CD4-positive, alpha-beta T cell treated with Interleukin-17A for 1 hour (primary cell): ENCODE measurements at regions not wholly inside any gene's neighbourhood (a gene's known extent, or its start where the extent isn't known, plus 50 kb on each side); places are given as distances from the start of the nearest gene placed in this dataset.

Experiments used
- DNase-seq: peaks from one replicate; pipeline ENCODE4 v3.0.0-alpha.2; 2020

DNA sequence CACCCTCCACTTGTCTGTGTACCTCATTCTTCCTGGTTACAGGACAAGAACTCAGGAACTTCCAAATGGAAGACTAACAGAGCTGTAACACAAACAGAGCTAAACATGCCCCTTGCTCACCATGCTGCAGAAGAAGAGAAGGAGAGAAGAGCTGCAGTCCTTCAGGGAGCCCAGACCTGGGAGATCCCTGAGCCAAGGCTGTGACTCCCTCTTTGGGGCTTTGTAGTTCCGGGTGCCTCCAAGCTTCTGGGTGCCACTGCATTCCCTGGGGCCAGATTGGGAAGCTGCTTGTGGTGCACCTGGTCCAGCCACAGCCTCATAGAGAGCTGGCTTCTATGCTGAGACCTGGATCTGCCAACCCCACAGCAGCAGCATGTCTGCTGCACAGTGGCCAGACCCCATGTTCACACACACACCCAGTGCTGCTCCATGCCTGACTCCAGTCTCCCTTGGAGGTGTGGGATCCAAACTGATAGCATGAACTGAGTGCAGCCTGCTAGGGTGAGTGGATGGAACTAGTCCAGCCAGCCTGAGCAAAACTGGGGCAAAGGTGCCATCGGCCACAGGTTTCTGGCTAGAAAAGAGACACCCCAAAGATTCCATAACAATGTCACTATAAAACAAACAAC, 263.0 kb upstream of the NRIP1 start:
- DNase-seq: no peak

DNA sequence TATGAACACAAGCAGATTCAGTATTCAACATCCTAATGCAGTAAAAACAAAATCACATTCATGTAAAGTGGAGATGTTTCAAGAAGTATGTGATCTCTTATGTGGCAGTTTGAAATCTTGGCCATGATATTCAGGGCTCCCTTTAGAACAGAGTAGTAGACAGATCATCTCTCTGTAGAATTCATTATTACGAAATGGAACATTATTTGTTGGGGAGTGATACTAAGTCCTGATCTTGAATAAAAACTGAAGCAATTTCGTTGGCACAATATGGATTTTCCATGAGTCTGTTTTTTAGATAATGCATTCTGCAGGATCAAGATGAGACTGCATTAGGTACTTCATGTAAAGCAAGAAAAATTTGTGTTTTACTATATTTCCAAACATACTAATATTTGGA, 264.4 kb upstream of the NRIP1 start:
- no peak for DNase-seq

DNA sequence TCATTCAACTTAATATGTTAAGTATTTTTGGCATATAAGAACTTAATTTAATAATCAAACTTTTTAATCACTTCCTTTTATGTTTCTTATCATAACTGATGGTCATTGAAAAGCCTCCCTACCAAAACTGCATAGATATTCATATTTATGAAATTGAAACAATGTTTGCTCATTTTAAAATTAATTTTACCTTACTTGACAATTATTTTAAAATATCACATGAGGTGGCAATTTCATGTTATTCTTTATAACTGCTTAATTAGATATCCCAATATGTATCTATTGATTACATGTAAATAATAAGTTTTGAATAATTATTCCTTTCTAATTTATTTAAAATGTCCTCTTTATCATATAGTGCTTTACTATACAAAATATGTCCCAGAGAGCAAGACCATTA, 266.1 kb upstream of the NRIP1 start:
- no peak for DNase-seq

DNA sequence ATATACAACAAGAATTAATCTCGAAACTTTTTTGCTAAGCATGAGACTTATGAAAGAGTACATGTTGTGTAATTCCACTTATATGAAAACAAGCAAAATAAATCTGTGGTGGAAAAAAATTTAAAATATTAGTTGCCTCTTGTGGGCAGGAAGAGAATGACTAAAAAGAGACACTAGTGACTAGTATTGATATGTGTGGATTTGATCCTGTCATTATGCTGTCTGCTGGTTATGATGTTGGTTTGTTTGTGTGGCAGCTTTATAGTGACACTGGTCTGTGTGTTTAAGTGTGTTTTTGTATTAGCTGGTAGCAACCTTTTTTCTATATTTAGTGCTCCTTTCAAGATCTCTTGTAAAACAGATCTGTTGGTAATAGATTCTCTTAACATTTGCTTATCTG, 267.8 kb upstream of the NRIP1 start:
- no peak for DNase-seq

DNA sequence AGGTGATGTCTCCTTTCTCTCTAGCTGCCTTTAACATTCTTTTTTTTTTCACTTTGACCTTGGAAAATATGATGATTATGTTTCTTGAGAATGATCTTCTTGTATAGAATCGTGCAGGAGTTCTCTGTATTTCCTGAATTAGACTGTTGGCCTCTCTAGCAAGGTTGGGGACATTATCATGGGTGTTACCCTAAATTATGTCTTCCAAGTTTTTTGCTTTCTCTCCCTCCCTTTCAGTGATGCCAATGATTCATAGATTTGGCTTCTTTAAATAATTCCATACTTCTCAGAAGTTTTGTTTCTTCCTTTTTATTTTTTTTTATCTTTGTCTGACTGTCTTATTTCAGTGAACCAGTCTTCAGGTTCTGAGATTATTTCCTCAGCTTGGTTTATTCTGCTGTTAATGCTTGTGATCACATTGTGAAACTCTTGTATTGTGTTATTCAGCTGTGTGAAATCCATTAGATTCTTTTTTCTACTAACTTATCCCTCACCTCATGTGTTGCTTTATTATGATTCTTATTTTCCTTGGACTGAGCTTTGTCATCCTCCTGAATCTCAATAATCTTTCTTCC, 268.4 kb upstream of the NRIP1 start:
- DNase-seq: no peak

DNA sequence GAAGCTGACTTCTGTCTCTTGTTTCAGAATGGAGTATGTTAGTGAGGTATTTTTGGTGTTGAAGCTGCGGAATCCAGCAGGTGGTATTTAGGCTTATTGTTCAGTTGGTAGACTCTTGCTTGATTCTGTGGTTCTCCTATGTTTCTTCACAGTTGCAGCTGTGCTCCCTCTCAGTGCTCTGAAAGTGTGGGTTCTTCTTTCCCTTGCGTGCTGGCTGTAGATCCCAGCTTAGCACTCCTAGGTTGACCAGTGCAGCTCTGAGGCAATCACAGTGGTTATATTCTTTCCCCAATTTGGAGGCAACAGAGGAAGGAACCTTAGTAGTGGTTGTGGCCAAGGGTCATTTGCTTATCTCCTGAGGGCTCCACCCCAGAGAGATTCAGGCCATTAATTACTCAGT, 269.2 kb upstream of the NRIP1 start:
- DNase-seq: no peak

DNA sequence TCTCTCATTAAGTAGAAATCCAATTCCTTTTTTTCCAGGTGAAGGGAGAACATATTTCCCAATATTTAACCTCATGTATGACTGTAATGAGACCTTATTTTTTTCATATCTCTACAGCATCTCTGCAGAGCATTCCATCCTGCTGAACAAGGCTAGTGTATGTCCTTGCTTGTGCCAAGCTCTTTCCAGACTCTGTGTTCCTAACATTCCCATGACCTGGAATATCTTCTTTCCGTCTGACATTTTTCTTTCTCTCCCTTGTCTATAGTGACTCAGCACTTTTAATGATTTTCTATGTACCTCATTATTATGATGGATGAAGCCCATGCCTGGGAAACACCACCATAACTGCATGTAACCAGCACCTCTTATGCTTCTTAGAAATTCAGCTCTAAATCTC, 278.3 kb upstream of the NRIP1 start:
- no peak for DNase-seq

DNA sequence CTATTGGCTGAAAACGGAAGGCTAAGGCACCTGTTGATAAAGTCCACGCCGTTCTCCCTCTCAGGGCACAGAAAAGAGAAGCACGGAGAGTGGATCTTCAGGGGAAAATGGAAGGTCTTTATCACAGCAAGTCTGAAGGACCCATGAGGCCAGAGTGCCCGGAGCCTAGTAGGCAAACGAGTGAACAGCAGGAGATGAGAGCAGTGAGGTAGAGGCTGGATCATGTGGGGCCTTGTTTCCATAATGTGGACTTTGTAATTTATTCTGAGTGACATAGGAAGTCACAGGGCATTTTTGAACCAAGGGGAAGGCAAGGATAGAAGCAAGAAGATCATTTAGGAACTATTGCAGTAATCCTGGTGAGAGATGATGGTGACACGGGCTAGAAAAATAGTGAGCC, 287.2 kb upstream of the NRIP1 start:
- DNase-seq: no peak

DNA sequence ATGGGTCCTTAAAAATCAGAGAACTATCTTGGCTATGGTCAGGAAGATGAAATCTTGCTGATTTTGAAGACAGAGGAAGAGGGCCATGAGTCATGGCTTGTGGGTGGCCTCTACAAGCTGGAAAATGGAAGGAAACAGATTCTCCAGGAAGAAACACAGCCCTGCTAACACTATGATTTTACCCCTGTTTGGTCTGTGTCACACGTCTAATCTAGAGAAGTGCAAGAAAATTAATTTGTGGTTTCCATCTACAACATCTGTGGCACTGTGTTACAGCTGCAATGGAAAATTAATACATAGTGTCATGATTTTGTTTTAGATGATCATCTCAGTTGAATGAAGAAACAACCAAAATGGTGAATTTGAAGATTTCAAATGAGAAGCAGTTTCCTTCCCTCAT, 288.7 kb upstream of the NRIP1 start:
- DNase-seq: no peak

DNA sequence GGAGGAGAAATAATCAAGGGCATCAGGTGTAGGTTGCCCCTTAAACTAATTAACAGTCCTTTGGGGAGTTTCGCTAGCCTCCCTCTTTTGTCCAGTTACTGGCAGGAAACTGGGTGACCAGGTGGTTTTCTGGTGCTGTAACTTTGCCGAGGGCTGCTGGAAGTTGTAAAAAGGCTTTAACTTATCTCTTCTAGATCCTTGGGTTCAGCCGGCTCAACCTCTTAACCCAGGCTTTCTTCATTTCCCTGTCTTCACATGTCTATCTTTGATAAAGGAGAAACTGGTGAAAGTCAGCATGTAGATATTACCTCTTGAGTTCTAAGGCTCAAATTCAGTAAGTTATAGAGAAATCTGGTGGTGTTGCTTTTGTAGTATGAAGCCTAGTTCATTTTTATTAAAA, 289.7 kb upstream of the NRIP1 start:
- no peak for DNase-seq

DNA sequence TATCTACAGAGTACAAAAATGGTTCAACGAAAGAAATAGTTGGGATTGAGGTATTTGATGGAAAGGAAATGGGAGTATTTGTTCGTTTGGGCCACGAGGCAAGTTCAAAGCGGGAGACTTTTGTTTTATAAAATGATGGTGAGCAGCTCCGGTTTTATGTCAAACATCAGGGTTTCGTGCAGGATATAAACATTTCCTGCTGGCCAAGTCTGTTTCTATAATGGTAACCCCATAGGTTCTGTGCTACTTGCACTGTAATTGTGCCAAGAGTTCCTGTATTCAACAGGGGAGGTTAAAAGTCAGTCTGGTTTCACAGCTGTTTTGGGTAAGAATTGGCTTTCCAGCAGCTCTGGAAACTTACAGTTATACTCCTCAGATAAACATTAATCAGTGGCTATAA, 290.3 kb upstream of the NRIP1 start:
- DNase-seq: no peak

DNA sequence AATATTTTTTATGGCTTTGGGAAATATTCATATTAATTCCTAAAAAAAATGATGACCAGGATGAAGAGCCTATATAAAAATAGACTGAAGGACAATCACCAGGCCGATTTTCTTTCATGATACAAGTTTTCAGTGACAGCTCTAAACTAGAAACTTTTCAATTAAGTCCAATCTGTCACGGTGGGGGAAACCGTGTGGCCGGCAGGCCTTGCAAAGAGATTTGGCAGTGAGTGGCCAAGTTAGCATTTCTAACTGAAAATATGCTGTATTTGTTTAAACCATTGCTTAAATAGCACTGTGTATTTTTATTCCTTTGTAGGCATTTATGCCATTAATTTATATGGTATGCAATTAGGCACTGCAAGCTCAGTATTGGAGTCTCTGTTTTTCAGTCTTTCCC, 294.5 kb upstream of the NRIP1 start:
- no peak for DNase-seq

DNA sequence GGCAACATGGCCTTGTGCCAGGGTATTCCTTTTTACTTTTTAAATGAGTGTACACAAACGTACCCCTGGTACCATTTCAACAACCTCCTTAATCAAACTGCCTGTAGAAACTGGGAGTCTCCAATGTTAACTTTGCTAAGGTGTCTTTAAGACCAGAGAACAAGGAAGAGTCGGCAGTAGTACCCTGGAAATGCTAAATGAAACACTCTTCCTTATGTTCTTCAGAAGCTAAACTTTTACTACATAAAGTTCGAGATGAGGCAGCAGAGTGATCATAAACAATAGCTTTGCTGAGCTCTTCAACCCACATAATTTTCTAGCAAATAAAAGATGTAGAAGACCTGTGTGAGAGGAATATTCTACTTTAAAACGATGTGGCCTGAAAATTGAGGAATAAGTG, 297.7 kb upstream of the NRIP1 start:
- no peak for DNase-seq

DNA sequence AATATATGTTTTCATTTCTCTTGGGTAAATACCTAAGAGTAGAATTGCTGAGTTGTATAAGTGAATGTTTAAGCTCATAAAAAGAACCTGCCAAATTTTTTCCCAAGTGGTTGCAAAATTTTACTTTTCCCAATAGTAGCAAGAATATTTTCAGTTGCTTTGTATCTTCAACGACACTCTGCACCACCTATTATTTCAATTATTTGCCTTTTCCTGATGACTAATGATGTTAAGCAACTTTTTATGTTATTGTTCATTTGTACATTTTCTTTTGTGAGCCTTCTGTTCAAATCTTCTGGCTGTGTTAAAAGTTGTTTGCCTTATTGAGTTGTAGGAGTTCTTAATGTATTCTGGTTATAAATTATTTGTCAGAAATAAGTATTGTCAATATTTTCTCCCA, 299.1 kb upstream of the NRIP1 start:
- DNase-seq: no peak

DNA sequence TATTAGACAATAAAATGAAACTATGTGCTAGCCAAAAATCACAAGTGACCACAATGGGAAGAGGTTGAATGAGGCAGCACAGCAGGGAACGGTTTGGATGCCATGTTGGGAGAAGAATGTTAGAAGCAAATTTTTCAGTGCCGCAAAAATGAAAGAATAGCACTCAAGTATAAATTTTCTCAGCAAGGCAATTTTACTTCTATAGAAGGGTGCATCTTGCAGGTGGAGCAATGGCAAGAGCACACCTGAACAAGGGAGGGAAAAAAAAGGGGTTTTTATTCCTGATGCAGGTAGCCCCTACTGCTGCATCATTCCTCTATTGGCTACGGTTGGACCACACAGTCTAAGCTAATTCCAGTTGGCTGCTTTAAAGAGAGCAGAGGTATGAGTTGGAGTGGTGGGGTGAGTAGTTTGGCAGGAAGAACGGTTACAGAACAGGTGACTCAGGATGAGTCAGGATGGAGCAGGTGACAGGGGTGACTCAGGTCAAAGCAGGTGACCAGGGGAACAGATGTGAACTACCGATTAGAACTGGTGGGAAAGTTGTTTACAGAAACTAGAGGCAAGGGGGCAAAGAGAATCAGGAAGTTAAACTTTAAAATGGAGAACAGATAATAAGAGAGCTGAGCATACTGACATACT, 301.1 kb upstream of the NRIP1 start:
- no peak for DNase-seq

DNA sequence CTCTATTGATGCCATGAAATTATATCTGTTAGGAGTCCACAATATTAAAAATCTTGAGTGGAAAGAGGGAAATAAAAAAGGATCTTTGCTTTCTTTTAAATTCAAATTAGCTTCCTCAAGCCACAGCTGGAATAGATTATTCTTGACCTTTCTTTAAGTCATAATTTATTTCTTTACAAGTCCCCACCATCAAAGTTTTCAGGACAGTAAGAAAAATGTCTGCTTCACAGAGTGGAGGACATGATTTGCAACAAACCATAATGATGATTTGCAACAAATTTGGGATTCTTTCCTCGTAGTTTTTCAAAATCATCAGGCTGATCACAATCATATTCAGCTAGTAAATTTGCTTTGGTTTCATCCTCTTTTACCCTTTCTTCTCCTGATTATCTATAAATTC, 301.8 kb upstream of the NRIP1 start:
- DNase-seq: no peak

DNA sequence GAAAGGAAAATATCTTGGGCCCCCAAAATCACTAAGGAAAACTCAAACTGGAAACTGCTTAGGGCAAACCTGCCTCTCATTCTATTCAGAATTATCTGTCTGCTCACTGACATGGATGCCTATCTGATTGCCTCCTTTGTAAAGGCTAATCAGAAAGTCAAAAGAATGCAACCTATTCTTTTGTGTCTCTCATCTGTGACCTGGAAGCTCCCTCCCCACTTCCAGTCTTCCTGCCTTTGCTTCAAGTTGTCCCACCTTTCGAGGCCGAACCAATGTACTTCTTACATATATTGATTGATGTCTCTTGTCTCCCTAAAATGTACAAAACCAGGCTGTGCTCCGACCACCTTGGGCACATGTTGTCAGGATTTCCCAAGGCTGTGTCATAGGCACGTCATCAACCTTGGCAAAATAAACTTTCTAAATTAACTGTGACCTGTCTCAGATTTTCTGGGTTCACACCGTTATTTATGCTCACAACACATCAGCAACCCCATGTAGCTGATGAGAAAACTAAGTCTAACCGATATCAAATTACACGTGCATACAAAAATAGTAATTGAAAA, 302.3 kb upstream of the NRIP1 start:
- no peak for DNase-seq

DNA sequence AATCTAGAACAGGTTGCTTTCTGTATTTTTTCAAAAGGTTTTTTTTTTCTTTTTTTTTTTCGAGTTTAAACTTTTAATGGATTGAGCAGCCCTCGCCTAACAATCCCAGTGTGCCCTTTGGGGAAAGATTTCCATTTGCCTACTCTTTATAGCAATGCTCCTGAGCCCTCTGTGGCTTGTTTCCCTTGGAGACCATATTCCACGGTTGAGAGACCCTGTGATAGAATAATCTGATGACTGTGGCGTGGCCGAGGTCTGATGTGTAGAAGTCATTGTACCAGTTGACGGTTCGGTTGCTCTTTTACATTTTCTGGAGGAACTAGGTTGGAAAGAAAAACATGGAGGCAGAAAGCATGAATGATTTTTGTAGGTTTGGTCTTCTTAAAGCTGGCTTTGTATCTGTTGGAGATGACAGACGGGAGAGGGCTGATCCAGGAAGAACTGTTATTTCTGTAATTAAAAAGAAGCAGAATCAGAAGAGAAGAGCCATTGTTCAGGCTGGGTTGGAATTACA, 305.7 kb upstream of the NRIP1 start:
- DNase-seq: no peak

DNA sequence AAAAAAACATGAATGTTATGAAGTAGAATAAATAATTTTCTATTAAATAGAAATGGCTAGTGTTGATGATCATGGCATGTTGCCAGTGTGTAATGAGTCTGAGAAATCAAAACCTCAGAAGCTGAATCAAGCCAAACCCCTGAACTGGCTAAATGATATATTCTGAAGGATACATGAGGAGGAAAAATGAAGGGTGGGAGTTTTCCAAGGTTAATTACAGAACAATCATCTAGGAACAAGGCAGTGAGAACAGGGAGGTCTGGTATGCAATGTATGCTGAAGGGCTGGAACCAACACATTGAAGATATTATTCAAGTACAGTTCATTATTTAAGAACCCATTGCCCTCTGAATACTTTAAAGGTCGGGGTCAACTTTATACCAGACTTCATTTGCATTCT, 309.1 kb upstream of the NRIP1 start:
- no peak for DNase-seq

DNA sequence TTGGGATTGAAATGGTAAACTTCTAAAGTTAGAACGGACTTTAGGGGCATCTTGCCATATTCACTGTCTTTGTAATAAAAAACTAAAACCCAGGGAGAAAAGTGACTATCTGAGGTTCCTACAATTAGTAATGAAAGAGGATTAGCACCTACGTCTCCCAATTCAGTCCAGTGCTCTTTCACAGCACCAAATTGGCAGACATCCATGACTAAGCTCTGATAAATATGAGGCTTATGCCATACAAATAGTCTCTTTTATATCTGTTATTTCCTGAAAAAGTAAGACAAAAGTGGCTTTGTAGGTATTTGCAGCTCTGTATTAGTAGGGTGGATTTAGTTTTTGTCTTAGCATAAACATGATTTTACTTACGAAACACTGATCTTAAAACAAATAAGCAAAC, 315.0 kb upstream of the NRIP1 start:
- DNase-seq: no peak

DNA sequence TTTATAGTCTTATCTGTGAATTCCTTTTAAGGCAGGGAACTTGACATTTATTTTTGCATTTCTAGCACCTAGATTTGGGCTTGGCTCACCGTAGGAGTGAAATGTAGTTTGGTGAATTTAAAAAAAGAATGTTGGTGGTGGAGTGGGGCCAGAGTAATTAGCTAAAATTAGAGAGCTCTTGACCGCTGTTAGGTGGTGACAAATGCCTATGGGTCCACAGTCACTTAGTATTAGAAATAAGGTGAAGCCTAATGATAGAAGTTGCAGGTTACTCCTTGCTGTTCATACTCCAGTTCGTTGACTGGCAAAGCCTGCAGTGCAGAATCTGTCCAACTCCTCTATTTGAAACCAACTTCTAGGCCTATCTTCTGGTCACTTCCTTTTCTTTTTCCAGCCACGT, 318.8 kb upstream of the NRIP1 start:
- DNase-seq: no peak

DNA sequence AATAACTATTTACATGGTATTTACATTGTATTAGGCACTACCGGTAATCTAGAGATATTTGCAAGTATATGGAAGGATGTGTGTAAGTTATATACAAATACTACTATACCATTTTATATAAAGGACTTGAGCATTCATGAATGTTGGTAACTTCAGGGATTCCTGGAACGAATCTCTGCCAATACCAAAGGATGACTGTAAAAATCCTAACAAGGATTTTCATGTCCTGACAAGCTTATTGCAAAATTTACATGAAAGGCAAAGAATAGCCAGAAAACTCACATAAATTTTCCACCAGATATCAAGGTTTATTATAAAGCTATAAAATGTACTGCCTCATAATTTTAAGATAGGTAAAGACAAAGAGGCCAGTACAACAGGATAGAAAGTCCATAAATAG, 325.2 kb upstream of the NRIP1 start:
- DNase-seq: no peak

DNA sequence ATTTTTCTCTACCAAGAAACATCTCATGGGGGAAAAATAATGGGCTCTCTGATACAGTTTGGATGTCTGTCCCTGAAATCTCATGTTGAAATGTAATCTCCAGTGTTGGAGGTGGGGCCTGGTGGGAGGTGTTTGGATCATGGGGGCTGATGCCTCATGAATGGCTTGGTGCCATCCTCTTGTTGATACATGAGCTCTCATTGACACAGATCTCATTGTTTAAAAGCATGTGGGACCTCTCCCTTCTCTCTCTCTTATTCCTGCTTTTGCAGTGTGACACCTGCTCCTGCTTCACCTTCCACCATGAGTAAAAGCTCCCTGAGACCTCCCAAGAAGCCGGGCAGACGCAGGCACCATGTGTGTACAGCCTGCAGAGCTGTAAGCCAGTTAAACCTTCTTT, 332.5 kb upstream of the NRIP1 start:
- no peak for DNase-seq

DNA sequence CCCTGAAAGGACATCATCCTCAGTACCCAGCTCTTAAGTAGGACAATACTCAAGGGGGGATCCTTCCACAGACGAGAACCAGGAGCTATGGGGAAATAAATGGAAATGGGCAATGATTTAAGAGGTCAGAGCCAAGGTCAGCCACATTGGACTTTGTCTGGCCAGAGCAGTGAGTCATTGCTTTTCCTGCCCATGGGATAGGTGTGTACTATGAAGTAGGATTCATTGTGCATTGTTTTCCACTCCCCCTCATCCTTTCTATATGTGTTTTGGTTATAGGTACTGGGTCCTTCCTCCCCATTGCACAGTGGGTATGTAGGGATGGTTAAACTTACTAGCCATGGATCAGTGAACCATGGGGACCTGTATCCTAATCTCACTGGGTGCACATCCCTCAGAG, 328.9 kb upstream of the USP25 start:
- DNase-seq: no peak

DNA sequence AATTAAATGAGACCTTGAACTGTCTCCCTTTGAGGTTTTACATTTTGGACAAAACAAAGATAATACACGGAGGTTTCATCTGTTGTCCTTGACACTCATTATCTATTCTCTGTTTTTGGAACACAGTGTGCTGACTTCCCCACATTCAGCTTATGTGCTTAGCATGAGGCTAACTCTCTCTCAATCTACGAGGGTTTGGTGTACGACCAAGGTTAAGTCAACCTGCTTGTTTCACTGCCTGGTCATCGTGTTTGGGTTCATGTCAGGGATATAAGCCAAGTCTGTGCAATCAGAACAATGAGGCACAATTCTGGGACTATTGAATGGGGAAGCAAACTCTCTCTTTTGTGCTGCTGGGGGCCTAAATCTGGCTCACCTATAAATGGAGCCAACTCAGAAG, 328.5 kb upstream of the USP25 start:
- DNase-seq: no peak
